Suprapubic skin (tissue), 4 donors: ENCODE measurements at regions not wholly inside any gene's neighbourhood (a gene's known extent, or its start where the extent isn't known, plus 50 kb on each side); places are given as distances from the start of the nearest gene placed in this dataset.
"Not testable (repeated sequence)": the region's sequence is repeated elsewhere in the genome, so short reads cannot be mapped to it uniquely, and the experiment has no call there.

Source experiments
- DNase-seq, 2 donors: peaks; one replicate each; pipeline ENCODE4 v3.0.0-alpha.2; 2019; ENCODE audit warnings: low spot score in 2 of 2
- H3K27ac ChIP-seq: fragments of 200-600 bp; sonication (generic); one replicate; pipeline ENCODE4 v1.5.1; 2019
- H3K27me3 ChIP-seq: fragments of 200-600 bp; sonication (generic); one replicate; pipeline ENCODE4 v1.5.1; 2019
- H3K36me3 ChIP-seq: fragments of 200-600 bp; sonication (generic); one replicate; pipeline ENCODE4 v1.5.1; 2019
- H3K4me1 ChIP-seq: fragments of 200-600 bp; sonication (generic); one replicate; pipeline ENCODE4 v1.5.1; 2019
- H3K4me3 ChIP-seq: fragments of 200-600 bp; sonication (generic); one replicate; pipeline ENCODE4 v1.5.1; 2019; ENCODE audit warnings: mild to moderate bottlenecking
- H3K9me3 ChIP-seq: fragments of 200-600 bp; sonication (generic); one replicate; pipeline ENCODE4 v1.5.1; 2019
- CTCF ChIP-seq, 2 donors: fragments of 200-600 bp in 1 of 2; fragments of 450-650 bp in 1 of 2; sonication (generic) in 1 of 2; IDR thresholded peaks; one replicate each; pipeline ENCODE4 v1.5.1; 2016 to 2019; ENCODE audit warnings: antibody characterized with exemption in 2 of 2, mild to moderate bottlenecking in 1 of 2, moderate library complexity in 1 of 2
- EP300 ChIP-seq: sonication (generic); formaldehyde crosslinking; IDR thresholded peaks from one replicate; pipeline ENCODE4 v1.6.1; 2017; ENCODE audit warnings: antibody characterized with exemption
- POLR2A ChIP-seq, 2 donors: fragments of 450-650 bp; IDR thresholded peaks; one replicate each; pipeline ENCODE4 v1.6.1; 2017; ENCODE audit warnings: antibody characterized with exemption in 2 of 2, mild to moderate bottlenecking in 2 of 2, moderate library complexity in 2 of 2
- POLR2AphosphoS5 ChIP-seq, 3 donors: sonication (generic); formaldehyde crosslinking; IDR thresholded peaks; one replicate each; pipeline ENCODE4 v1.6.1; 2017; ENCODE audit warnings: antibody characterized with exemption in 3 of 3
- WGBS: methylation state at CpG from one replicate; pipeline ENCODE4 v1.1.5; 2018; 5-methylcytosine and 5-hydroxymethylcytosine counted together

GRCh38 chr7:106367664-106368063, 82.9 kb upstream of the NAMPT start:
- TF ChIP-seq POLR2A (IDR thresholded peaks at IDR 0.05) (no peak), EP300 (no peak), CTCF (IDR thresholded peaks at IDR 0.05) (no peak), POLR2AphosphoS5 (IDR thresholded peaks at IDR 0.05) (no peak)
- peaks cover 22% of the 10 kb centered on the region for H3K4me1 ChIP-seq
- WGBS = 83% methylated on average over 2 of the region's 3 CpGs
- no peak overlapping the region for H3K4me3 ChIP-seq
- H3K27me3 ChIP-seq = no peaks in the 10 kb centered on the region
- H3K27ac ChIP-seq = no peak overlapping the region
- DNase-seq = no peak
- H3K36me3 ChIP-seq = no peaks in the 10 kb centered on the region
- no peaks in the 10 kb centered on the region for H3K9me3 ChIP-seq

GRCh38 chr7:106367018-106367420, 82.2 kb upstream of the NAMPT start:
- TF ChIP-seq CTCF (IDR thresholded peaks at IDR 0.05) (no peak), EP300 (no peak), POLR2A (IDR thresholded peaks at IDR 0.05) (no peak), POLR2AphosphoS5 (IDR thresholded peaks at IDR 0.05) (no peak)

GRCh38 chr7:106365252-106366005, 80.6 kb upstream of the NAMPT start:
- no peaks in the 10 kb centered on the region for H3K36me3 ChIP-seq
- H3K4me3 ChIP-seq = no peak overlapping the region
- H3K4me1 ChIP-seq = peaks cover 22% of the 10 kb centered on the region
- H3K27me3 ChIP-seq = no peaks in the 10 kb centered on the region
- H3K9me3 ChIP-seq = peaks cover 2% of the 10 kb centered on the region
- 50% methylated on average over 3 of the region's 3 CpGs for WGBS
- TF ChIP-seq CTCF (IDR thresholded peaks at IDR 0.05) (no peak), POLR2A (IDR thresholded peaks at IDR 0.05) (no peak), POLR2AphosphoS5 (IDR thresholded peaks at IDR 0.05) (no peak), EP300 (no peak)
- peak overlapping the region; percentile 71 for H3K27ac ChIP-seq
- DNase-seq = no peak

More at GRCh38 chr7:106367018-106367420, 82.2 kb upstream of the NAMPT start:
- no peak overlapping the region for H3K27ac ChIP-seq
- no peaks in the 10 kb centered on the region for H3K27me3 ChIP-seq
- H3K4me3 ChIP-seq = no peak overlapping the region
- 63% methylated on average over 3 of the region's 3 CpGs for WGBS
- H3K9me3 ChIP-seq = no peaks in the 10 kb centered on the region
- peaks cover 22% of the 10 kb centered on the region for H3K4me1 ChIP-seq
- H3K36me3 ChIP-seq = no peaks in the 10 kb centered on the region
- no peak for DNase-seq

GRCh38 chr7:106362507-106362906, 77.7 kb upstream of the NAMPT start:
- H3K27me3 ChIP-seq, H3K4me3 ChIP-seq, DNase-seq, H3K9me3 ChIP-seq, H3K36me3 ChIP-seq, H3K27ac ChIP-seq: not testable (repeated sequence)
- peaks cover 11% of the 10 kb centered on the region for H3K4me1 ChIP-seq
- 86% methylated on average over 2 of the region's 2 CpGs for WGBS

- whole genome bisulfite sequencing = 55% methylated on average over 2 of the region's 2 CpGs
- Histone ChIP-seq H3K27me3 (no peaks in the 10 kb centered on the region), H3K36me3 (no peaks in the 10 kb centered on the region), H3K27ac (no peak overlapping the region), H3K4me3 (no peak overlapping the region), H3K9me3 (peaks cover 6% of the 10 kb centered on the region), H3K4me1 (no peaks in the 10 kb centered on the region)
- no peak for DNase-seq
- TF ChIP-seq CTCF (IDR thresholded peaks at IDR 0.05) = no peak
- TF ChIP-seq EP300 = no peak
- no peak for TF ChIP-seq POLR2A (IDR thresholded peaks at IDR 0.05)
- no peak for TF ChIP-seq POLR2AphosphoS5 (IDR thresholded peaks at IDR 0.05)
These were observed 73.4 kb upstream of the NAMPT start for GRCh38 chr7:106358103-106358663.
